Esophagus mucosa (tissue), 1 donor: ENCODE measurements at regions not wholly inside any gene's neighbourhood (a gene's known extent, or its start where the extent isn't known, plus 50 kb on each side); places are given as distances from the start of the nearest gene placed in this dataset.

Experiments used
- ATAC-seq: fragments of 200-7000 bp; cut with Tn5 transposase; one replicate; pipeline ENCODE4 v1.9.1; 2020
- donor health status: DM: yes; HTN: yes; CAD: no.

DNA sequence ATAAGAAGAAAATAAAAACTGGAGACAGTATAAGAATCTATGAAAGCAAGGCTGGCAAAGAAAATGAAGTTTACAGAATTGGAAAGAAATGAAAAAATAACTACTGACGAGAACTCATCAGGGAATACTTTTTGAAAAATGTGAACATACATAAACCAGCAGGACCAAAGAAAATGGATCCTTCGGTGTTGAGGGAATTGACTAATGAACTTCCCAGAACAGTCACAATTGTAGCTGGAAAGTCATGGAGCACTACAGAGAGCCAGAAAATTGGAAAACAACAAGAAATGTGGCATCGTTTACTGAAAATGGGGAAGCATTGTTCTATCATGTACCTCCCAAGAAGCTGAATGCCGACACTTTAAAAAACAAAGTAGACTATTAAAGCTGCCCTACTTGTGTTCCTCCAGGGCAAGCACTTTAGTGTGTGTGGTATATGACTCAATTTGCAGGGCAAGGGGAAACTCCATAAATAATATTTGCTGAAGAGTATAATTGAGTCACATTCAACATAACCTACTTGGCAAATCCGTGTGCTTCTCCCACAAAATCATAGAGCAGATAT, 1221.6 kb upstream of the NRXN1 start:
- ATAC-seq = no peak

- no peak for ATAC-seq
These were observed 1206.8 kb upstream of the NRXN1 start for GRCh38 chr2:52238782-52239181.

DNA sequence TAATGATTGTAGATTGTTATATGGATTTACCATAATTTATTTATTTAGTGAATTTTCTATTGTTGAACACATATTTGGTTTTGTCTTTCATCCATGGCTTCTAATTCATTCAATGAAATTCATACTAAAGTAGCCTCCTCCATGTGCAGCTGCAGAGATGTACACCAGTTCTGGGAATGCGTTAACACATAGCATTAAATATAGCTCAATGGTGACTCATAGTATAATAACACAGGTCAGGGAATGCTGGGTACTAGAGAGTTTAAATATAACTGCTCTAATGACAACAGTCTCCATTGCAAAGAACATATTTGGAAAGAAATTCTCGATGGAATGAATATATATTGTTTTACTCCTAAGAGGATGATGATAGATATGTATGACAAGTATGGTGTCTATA, 1190.2 kb upstream of the NRXN1 start:
- no peak for ATAC-seq

DNA sequence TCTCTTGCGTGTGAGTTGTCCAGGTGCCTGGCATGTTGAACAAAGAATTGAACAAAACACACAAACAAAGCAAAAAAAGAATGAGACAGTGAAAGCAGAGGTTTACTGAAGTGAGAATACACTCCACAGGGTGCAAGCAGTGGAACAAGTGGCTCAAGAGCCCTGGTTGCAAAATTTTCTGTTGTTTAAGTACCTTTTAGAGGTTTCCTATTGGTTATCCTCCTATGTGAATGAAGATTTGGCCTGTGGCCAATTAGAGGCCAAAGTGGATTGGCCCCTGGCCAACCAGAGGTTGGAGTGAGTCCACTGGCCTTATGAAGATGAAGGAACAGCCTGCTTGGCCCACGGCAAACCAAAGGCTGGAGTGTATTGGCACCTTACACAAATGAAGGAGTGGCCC, 1188.5 kb upstream of the NRXN1 start:
- no peak for ATAC-seq

GRCh38 chr2:52210611-52211010, 1178.7 kb upstream of the NRXN1 start:
- no peak for ATAC-seq

- no peak for ATAC-seq
These were observed 1178.2 kb upstream of the NRXN1 start for GRCh38 chr2:52210161-52210560.

DNA sequence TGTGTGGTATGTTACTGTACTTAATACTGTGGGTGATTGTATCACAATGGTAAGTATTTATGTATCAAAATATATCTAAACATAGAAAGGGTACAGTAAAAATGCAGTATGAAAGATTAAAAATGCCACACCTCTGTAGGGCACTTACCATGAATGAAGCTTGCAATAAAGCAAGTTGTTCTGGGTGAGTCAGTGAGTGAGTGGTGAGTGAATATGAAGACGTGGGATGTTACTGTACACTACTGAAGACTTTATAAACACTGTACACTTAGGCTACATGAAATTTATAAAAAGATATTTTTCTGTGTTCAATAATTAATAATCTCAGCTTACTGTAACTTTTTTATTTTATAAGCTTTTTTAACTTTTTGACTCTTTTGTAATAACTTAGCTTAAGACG, 1162.4 kb upstream of the NRXN1 start:
- no peak for ATAC-seq

DNA sequence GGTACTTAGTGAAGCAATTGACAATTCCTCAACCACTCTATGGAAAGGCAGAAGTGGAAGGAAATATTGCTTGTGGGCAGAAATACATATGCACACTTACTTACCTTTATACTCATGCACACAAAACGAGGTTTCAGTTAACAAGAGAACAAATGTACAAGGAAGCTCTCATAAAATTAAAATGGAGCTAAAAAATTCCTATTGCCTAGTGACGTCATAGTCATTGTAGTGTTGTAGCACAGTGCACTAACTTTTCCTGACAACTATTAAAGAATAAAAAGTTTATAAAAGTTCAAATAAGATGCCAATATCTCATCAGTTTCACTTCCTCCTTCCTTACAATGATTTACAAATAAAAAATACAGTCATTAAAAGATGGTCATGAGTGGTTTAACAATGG, 1161.9 kb upstream of the NRXN1 start:
- ATAC-seq = no peak

DNA sequence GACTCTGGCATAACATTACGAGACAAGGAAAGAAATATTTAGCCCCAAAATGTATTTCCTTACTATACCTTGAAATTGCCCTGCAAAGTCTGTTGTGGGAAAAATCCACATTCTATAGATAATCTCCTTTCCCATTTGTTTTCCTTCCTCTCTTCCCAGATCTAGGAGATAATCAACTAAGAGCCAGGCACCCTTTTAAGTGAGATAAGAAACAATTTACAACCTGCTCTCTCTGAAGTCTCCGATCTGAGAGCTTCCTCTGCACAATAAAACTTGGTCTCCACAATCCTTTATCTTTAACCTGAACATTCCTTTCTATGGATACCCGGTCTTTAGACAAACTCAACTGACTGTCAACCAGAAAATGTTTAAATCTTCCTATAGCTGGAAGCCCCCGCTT, 1160.7 kb upstream of the NRXN1 start:
- ATAC-seq = no peak

DNA sequence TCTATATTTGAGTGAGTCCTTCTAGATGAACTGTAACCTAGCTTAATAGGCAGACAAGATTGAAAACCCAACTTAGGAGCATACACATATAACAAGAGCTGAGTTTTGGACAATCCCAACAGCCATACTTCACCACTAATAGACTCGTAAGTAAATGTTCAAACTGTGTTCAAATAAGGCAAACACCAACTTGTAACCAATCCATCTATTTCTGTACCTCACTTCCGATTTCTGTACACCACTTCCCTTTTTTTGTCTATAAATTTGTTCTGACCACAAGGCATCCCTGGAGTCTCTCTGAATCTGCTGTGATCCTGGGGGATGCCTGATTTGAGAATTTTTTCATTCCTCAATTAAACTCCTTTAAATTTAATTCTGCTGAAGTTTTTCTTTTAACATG, 1149.1 kb upstream of the NRXN1 start:
- no peak for ATAC-seq

GRCh38 chr2:52178845-52179244, 1146.9 kb upstream of the NRXN1 start:
- ATAC-seq = no peak

DNA sequence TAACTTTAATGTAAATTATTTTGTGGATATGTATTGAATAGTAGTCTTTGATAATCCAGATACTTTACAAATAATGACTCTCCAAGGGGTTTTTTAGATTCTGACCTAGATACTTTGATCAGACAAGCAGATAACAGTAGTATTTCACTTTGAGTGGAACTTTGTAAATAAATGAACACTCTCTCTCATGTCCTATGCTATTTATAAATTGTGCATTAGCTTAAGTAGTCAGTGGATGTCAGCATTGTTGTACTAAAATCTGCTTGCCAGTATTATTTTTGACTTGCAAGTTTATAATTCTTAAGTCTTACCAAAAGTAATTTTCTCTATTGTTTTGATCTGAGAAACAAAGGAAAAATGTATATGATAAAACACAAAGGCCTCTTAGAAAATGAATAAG, 1113.1 kb upstream of the NRXN1 start:
- no peak for ATAC-seq

DNA sequence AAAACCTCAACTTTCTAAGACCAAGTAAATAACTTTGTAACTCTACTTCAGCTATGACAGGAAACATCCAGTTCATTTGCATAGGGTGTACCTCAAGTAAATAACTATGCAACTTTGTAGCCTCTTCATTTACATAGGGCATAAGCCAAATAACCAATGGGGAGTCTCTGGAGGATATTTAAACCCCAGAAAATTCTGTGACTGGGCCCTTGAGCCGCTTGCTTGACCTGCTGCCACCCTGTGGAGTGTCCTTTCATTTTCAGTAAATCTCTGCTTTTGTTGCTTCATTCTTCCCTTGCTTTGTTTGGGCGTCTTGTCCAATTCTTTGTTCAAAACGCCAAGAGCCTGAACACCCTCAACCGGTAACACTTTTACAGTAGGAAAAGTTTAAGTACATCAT, 1112.7 kb upstream of the NRXN1 start:
- ATAC-seq = no peak

DNA sequence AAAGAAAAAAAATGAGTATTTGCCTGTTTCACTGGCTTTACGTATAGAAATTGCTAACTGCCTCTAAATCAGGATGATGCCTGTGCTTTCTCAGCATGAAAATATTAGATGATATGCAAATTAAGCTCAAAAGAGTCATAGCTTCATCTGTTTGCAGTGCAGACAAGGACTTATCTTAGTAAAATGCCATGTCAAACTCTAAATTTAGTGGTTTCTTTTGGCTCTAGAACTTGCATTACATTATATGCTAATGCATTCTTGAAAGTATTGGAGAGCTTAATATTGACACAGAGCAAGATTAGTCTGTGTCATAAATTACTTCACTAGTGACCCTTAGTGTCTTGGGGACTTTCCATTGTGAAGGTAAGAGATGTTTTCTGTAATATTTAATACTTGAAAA, 1109.1 kb upstream of the NRXN1 start:
- no peak for ATAC-seq

DNA sequence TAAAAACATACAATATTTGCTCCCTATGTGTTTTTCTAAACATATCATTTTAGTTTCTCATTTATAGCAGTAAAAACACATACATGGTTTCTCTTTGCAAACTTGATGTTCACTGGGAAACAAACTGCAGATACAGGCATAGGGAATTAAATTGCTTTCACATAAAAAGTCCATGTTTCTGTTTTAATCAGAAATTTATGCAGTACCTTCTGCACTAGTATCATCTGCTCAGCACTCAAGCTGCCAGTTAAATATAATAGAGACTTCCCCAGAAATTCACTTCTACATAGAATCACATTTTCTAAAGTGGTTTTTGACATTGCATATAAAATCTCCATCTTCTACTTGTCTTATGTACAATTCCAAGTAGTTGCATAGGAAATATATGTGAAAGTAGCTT, 1107.3 kb upstream of the NRXN1 start:
- ATAC-seq = no peak

- no peak for ATAC-seq
These were observed 1103.3 kb upstream of the NRXN1 start for GRCh38 chr2:52135235-52135634.

GRCh38 chr2:52128081-52128480, 1096.1 kb upstream of the NRXN1 start:
- ATAC-seq = no peak

- no peak for ATAC-seq
These were observed 1095.6 kb upstream of the NRXN1 start for GRCh38 chr2:52127527-52127926.

DNA sequence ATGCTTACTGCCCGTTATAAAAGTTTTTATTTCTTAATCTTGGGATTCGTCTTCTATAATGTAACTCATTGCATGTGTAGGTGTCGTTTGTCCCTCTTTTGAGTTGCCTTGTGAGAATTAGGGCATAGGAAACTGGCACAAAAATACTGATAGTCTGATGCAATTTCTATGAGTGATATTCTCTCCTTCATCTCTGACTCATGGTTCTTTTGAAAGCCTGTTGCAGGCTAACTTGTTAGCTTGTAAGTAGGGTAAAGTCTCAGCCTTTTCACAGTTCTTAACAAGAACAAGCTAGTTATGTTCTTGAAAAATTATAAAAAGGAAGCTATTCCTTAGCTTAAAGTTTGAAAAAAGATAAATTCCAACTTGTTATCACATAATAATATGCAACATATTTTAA, 1085.4 kb upstream of the NRXN1 start:
- no peak for ATAC-seq

DNA sequence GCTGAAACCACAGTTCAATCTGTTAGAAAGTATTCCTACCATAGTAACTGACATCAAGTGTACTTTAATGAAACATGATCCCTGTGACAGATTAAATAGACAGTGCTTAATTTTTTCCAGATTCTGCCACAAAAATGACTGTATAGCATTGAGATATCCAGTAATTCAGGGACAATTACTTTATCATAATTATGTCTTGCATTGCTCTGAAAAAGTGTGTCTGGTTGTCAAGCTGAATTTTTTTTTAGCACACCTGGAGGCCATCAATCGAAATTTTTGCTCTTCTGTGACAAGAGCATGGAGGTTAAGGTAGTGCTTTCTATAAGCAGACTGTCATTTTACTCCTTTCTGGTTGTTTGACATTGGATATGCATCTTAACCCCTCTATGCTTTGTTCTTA, 1083.8 kb upstream of the NRXN1 start:
- no peak for ATAC-seq

GRCh38 chr2:52113338-52113737, 1081.4 kb upstream of the NRXN1 start:
- ATAC-seq = no peak

GRCh38 chr2:52112141-52112540, 1080.2 kb upstream of the NRXN1 start:
- no peak for ATAC-seq

DNA sequence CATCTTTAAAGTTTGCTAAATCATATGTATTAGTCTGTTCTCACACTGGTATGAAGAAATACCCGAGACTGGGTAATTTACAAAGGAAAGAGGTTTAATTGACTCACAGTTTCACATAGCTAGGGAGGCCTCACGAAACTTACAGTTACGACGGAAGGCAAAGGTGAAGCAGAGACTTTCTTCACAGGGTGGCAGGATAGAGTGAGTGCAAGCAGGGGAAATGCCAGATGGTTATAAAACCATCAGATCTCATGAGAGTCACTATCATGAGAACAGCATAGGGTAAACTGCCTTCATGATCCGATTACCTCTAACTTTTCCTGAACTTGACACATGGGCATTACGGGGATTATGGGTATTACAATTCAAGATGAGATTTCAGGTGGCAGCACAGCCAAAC, 1075.2 kb upstream of the NRXN1 start:
- no peak for ATAC-seq

DNA sequence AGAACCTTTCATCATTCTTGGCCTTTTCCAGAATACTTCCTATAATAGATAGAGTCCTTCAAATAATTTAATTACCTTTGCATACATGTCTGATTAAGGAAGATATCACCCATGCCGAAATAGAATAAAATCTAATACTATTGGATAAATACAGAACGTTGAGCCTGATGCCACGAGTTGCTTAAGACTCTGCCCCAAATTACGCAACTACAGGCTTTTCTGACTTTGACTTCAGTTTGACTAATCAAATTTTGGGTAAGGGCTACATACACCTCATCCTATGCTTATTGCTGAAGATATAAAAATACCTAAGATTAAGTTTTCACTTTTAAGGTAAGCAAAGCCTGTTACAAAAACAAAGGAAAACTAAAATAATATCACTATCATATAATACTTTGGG, 1065.1 kb upstream of the NRXN1 start:
- ATAC-seq = no peak

- ATAC-seq = no peak
These were observed 1052.8 kb upstream of the NRXN1 start for GRCh38 chr2:52084759-52085158.

- ATAC-seq = no peak
These were observed 1051.3 kb upstream of the NRXN1 start for GRCh38 chr2:52083214-52083613.
